ENCODE measurements at regions not wholly inside any gene's neighbourhood (a gene's known extent, or its start where the extent isn't known, plus 50 kb on each side); places are given as distances from the start of the nearest gene placed in this dataset.

GRCh38 chr11:134973801-134974200 is 561.8 kb upstream of the B3GAT1 start:
- TF ChIP-seq CTCF (IDR thresholded peaks at IDR 0.05) (no peak), POLR2A (IDR thresholded peaks at IDR 0.05) (no peak)

Measured in body of pancreas (tissue), 4 donors.